A549 (cell line): ENCODE measurements at regions not wholly inside any gene's neighbourhood (a gene's known extent, or its start where the extent isn't known, plus 50 kb on each side); places are given as distances from the start of the nearest gene placed in this dataset.

Experiments used
- ATAC-seq, 2 experiments: fragments of 200-7000 bp in 1 of 2; fragments of >200 bp in 1 of 2; cut with Nextera tagmentation in 1 of 2; cut with Tn5 transposase in 1 of 2; 3 replicates each; pipeline versions ENCODE4 v1.8.0 to v1.9.1; 2018 to 2020; ENCODE audit warnings: mild to moderate bottlenecking in 1 of 2, moderate library complexity in 1 of 2
- CTCF ChIA-PET: fragments of 300-600 bp; sonication (Branson Sonifier 250); formaldehyde crosslinking; extraction: SDS; loops from one replicate; lab custom pipeline; 2021; ENCODE audit warnings: antibody characterized with exemption, inconsistent platforms; lab: Yijun Ruan, JAX
- POLR2A ChIA-PET: fragments of 350-600 bp; formaldehyde crosslinking; extraction: SDS; loops from one replicate; lab custom pipeline; 2021; ENCODE audit warnings: antibody characterized with exemption, inconsistent platforms; lab: Yijun Ruan, JAX
- DNase-seq, 2 experiments: peaks; one replicate each; pipeline versions ENCODE4 v3.0.0 to v3.0.0-alpha.2; 2011 to 2016; ENCODE audit warnings: low read depth in 1 of 2, low spot score in 1 of 2
- FAIRE-seq: peaks from 2 replicates; lab custom pipeline; 2011; peaks lifted over from hg19 to GRCh38; lab: Jason Lieb, UNC
- H3K27ac ChIP-seq, 2 experiments: fragments of >200 bp; sonication (Bioruptor Twin); formaldehyde crosslinking; 3 replicates each; pipeline ENCODE4 v1.5.1; 2016 to 2017
- H3K4me1 ChIP-seq: fragments of >200 bp; sonication (Bioruptor Twin); formaldehyde crosslinking; 3 replicates; pipeline ENCODE4 v1.6.1; 2016
- H3K4me2 ChIP-seq: fragments of >200 bp; sonication (Bioruptor Twin); formaldehyde crosslinking; 3 replicates; pipeline ENCODE4 v1.6.1; 2016
- H3K4me3 ChIP-seq: fragments of >200 bp; sonication (Bioruptor Twin); formaldehyde crosslinking; 3 replicates; pipeline ENCODE4 v1.5.1; 2016
- H3K9me3 ChIP-seq: fragments of >200 bp; sonication (Bioruptor Twin); formaldehyde crosslinking; 3 replicates; pipeline ENCODE4 v1.6.1; 2016
- BHLHE40 ChIP-seq: IDR thresholded peaks from 2 replicates; pipeline ENCODE4 v1.6.1; 2012; ENCODE audit warnings: low read depth, low read length, inconsistent platforms
- CEBPB ChIP-seq, 2 experiments: fragments of >200 bp in 1 of 2; sonication (Bioruptor Twin) in 1 of 2; formaldehyde crosslinking in 1 of 2; IDR thresholded peaks; 2 replicates each; pipeline ENCODE4 v1.6.1; 2012 to 2016
- CHD4 ChIP-seq: fragments of 200-600 bp; sonication (generic); IDR thresholded peaks from 2 replicates; pipeline ENCODE4 v1.6.1; 2016; ENCODE audit warnings: antibody characterized with exemption, mild to moderate bottlenecking, borderline replicate concordance
- EHF ChIP-seq: fragments of 250-450 bp; sonication (Bioruptor Pico); IDR thresholded peaks from 2 replicates; pipeline ENCODE4 v1.5.0; 2020; ENCODE audit warnings: mild to moderate bottlenecking
- EP300 ChIP-seq, 2 experiments: fragments of >200 bp; sonication (Bioruptor Twin); formaldehyde crosslinking; IDR thresholded peaks; 2 replicates in 1 of 2; 3 replicates in 1 of 2; pipeline ENCODE4 v1.6.1; 2016 to 2017
- ESRRA ChIP-seq: fragments of 150-350 bp; IDR thresholded peaks from 2 replicates; pipeline ENCODE4 v1.6.1; 2014; ENCODE audit warnings: mild to moderate bottlenecking, low read length, borderline replicate concordance
- FOSB ChIP-seq: fragments of 250-450 bp; sonication (Bioruptor Pico); IDR thresholded peaks from 2 replicates; pipeline ENCODE4 v1.5.0; 2020; ENCODE audit warnings: mild to moderate bottlenecking, moderate library complexity
- GATA3 ChIP-seq: IDR thresholded peaks from 2 replicates; pipeline ENCODE4 v1.6.1; 2012; ENCODE audit warnings: borderline replicate concordance
- HES2 ChIP-seq: fragments of >200 bp; sonication (Bioruptor Twin); formaldehyde crosslinking; IDR thresholded peaks from 2 replicates; pipeline ENCODE4 v1.6.1; 2016
- JUN ChIP-seq, 2 experiments: fragments of >200 bp; sonication (Bioruptor Twin); formaldehyde crosslinking; IDR thresholded peaks; 2 replicates in 1 of 2; 3 replicates in 1 of 2; pipeline ENCODE4 v1.6.1; 2016 to 2017
- JUNB ChIP-seq: fragments of >200 bp; sonication (Bioruptor Twin); formaldehyde crosslinking; IDR thresholded peaks from 2 replicates; pipeline ENCODE4 v1.6.1; 2016
- MAFK ChIP-seq: fragments of 450-650 bp; IDR thresholded peaks from 2 replicates; pipeline ENCODE4 v1.6.1; 2014; ENCODE audit not compliant: partially characterized antibody
- MAX ChIP-seq: IDR thresholded peaks from 2 replicates; pipeline ENCODE4 v1.6.1; 2012
- MAZ ChIP-seq: fragments of 150-350 bp; IDR thresholded peaks from 2 replicates; pipeline ENCODE4 v1.6.1; 2014; ENCODE audit warnings: antibody characterized with exemption, low read depth, low read length, borderline replicate concordance
- MYC ChIP-seq: IDR thresholded peaks from 2 replicates; pipeline ENCODE4 v1.6.1; 2012; ENCODE audit warnings: mild to moderate bottlenecking, inconsistent platforms, low read length, improper control_type of control experiment, borderline replicate concordance
- NFE2L2 ChIP-seq: fragments of 150-350 bp; conservative IDR thresholded peaks from 2 replicates; pipeline ENCODE4 v1.6.1; 2014; ENCODE audit warnings: low read length
- NPAS2 ChIP-seq: fragments of 250-450 bp; sonication (Bioruptor Pico); IDR thresholded peaks from 2 replicates; pipeline ENCODE4 v1.8.0; 2022; ENCODE audit warnings: mild to moderate bottlenecking, moderate library complexity, borderline replicate concordance
- NR3C1 ChIP-seq: fragments of >200 bp; sonication (Bioruptor Twin); formaldehyde crosslinking; IDR thresholded peaks from 3 replicates; pipeline ENCODE4 v1.6.1; 2017
- PBX3 ChIP-seq: IDR thresholded peaks from 2 replicates; pipeline ENCODE4 v1.6.1; 2012
- POLR2A ChIP-seq: IDR thresholded peaks from 2 replicates; pipeline ENCODE4 v1.6.1; 2012; ENCODE audit warnings: mild to moderate bottlenecking, low read length
- POLR2AphosphoS2 ChIP-seq: conservative IDR thresholded peaks from 2 replicates; pipeline ENCODE4 v1.6.1; 2012; ENCODE audit warnings: low read length, improper control_type of control experiment, inconsistent platforms
- RCOR1 ChIP-seq: fragments of 150-350 bp; IDR thresholded peaks from 2 replicates; pipeline ENCODE4 v1.6.1; 2014; ENCODE audit warnings: antibody characterized with exemption, low read length, low read depth
- REST ChIP-seq: fragments of 200-600 bp; sonication (generic); IDR thresholded peaks from 2 replicates; pipeline ENCODE4 v1.6.1; 2016; ENCODE audit warnings: antibody characterized with exemption, mild to moderate bottlenecking, moderate library complexity
- RFX5 ChIP-seq: fragments of 450-650 bp; IDR thresholded peaks from 2 replicates; pipeline ENCODE4 v1.7.1; 2014; ENCODE audit warnings: antibody characterized with exemption, mild to moderate bottlenecking, moderate library complexity
- SMC3 ChIP-seq: fragments of >200 bp; sonication (Bioruptor Twin); formaldehyde crosslinking; IDR thresholded peaks from 3 replicates; pipeline ENCODE4 v1.6.1; 2018; ENCODE audit warnings: inconsistent platforms
- SREBF2 ChIP-seq: fragments of 450-650 bp; IDR thresholded peaks from 2 replicates; pipeline ENCODE4 v1.6.1; 2014; ENCODE audit warnings: mild to moderate bottlenecking, moderate library complexity
- USF2 ChIP-seq: fragments of 450-650 bp; IDR thresholded peaks from 2 replicates; pipeline ENCODE4 v1.6.1; 2014; ENCODE audit warnings: antibody characterized with exemption
- ZFP36 ChIP-seq: fragments of 450-650 bp; IDR thresholded peaks from 2 replicates; pipeline ENCODE4 v1.6.1; 2014; ENCODE audit warnings: borderline replicate concordance; ENCODE audit not compliant: partially characterized antibody
- ZSCAN20 ChIP-seq: fragments of 250-450 bp; sonication (Bioruptor Pico); IDR thresholded peaks from 2 replicates; pipeline ENCODE4 v1.8.0; 2022; ENCODE audit warnings: mild to moderate bottlenecking, moderate library complexity
- WGBS: methylation state at CpG from one replicate; pipeline ENCODE4 v1.1.6; 2017; ENCODE audit errors: missing lambda C conversion rate; 5-methylcytosine and 5-hydroxymethylcytosine counted together

- Histone ChIP-seq H3K4me2 (no peak overlapping the region), H3K9me3 (no peaks in the 10 kb centered on the region), H3K4me3 (no peak overlapping the region), H3K4me1 (peaks cover 3% of the 10 kb centered on the region; the same call in 1 of the 3 replicates), H3K27ac (no peak overlapping the region)
- POLR2A ChIA-PET, result no interaction called here
- WGBS, result 50% methylated on average over 2 of the region's 2 CpGs
- CTCF ChIA-PET, result no interaction called here
- TF ChIP-seq ESRRA (no peak), JUN (IDR thresholded peaks at IDR 0.05) (no peak), SMC3 (no peak), JUNB (no peak), ZFP36 (no peak), NFE2L2 (no peak), MAFK (no peak), EP300 (IDR thresholded peaks at IDR 0.05) (no peak), CEBPB (IDR thresholded peaks at IDR 0.05) (no peak), MAZ (no peak), USF2 (no peak), NPAS2 (CRISPR knock-in tag) (no peak), POLR2A (no peak), RCOR1 (no peak)
- ATAC-seq (no peak), DNase-seq (no peak), FAIRE-seq (no peak)
Observed at GRCh38 chr4:25481648-25482047, 104.6 kb downstream of the ANAPC4 start.

GRCh38 chr4:25484243-25484721 lies 107.2 kb downstream of the ANAPC4 start:
- Histone ChIP-seq H3K4me2 (no peak overlapping the region), H3K4me3 (no peak overlapping the region), H3K27ac (no peak overlapping the region), H3K9me3 (0 out of 3 replicates have a peak, but pooled peaks cover 6% of the 10 kb centered on the region), H3K4me1 (peaks cover 3% of the 10 kb centered on the region; the same call in 1 of the 3 replicates)
- 91% methylated on average over 3 of the region's 3 CpGs for WGBS
- no peak for FAIRE-seq
- POLR2A ChIA-PET, result interaction anchor here (0.7 kb wide), 1 partner anchor 379 kb away, joined by 3 read pairs; no protein-coding TSS in a partner anchor
- TF ChIP-seq ESRRA (no peak), SMC3 (no peak), ZFP36 (no peak), MAX (no peak), RFX5 (no peak), SREBF2 (no peak), PBX3 (no peak), REST (no peak), HES2 (no peak), NR3C1 (no peak), ZSCAN20 (CRISPR knock-in tag) (no peak), BHLHE40 (no peak), EHF (CRISPR knock-in tag) (no peak), MYC (no peak), GATA3 (no peak), FOSB (CRISPR knock-in tag) (no peak), RCOR1 (no peak), CHD4 (no peak), POLR2AphosphoS2 (no peak)
- CTCF ChIA-PET, result interaction anchor here (0.6 to 1.2 kb wide), 2 partner anchors 44 to 283 kb away, joined by 3 read pairs; no protein-coding TSS in a partner anchor
- no peak for ATAC-seq
- no peak for DNase-seq
